ENCODE measurements at regions not wholly inside any gene's neighbourhood (a gene's known extent, or its start where the extent isn't known, plus 50 kb on each side); places are given as distances from the start of the nearest gene placed in this dataset.
A peak's percentile ranks its signal among the peaks of the same experiment; 100 is the strongest.
"Not testable (repeated sequence)": the region's sequence is repeated elsewhere in the genome, so short reads cannot be mapped to it uniquely, and the experiment has no call there.

DNA sequence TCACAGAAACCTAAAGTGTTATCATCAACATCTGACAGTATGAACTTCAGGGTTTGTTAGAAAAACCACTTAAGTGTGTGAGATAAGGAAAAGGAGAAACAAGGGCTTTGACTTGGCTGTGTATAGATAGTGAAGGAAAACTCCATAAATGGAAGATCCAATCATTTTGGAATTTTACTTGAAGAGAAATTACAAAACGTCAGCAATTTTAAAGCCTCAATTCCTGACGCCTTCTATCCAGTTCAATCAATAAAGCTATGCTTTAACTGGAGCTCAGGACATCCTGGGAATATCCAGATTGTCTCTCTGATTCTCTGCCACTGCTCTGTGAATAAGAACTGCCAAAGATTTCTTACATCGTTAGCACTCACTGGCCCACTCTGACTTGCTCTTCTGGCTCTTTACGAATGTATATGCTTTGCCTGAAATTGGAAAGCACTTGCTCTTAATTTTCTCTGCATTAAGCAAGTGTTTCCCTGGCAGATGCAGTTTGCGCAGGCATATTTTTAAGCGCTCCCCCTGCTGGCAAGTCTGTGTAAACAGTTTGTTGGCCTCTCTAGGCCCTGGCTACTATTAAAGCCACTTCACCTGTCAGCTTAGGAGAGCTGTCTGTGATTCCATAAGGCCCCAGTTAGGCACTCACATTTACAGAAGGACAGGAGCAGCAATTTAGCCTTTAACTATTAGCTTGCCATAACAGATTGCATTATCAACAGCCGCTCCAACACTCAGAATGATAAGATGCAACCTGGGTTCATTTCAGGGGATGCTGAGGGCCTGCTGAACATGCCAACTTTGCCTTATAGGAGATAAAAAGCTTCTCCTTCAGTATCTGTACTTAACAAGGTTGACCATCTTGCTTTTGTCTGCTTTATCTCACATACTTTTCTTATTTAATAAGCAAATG is 251.4 kb upstream of the DDX53 start:
- peak; percentile 31 for DNase-seq (ENCODE audit: extremely low read depth, low read depth, low spot score)

DNA sequence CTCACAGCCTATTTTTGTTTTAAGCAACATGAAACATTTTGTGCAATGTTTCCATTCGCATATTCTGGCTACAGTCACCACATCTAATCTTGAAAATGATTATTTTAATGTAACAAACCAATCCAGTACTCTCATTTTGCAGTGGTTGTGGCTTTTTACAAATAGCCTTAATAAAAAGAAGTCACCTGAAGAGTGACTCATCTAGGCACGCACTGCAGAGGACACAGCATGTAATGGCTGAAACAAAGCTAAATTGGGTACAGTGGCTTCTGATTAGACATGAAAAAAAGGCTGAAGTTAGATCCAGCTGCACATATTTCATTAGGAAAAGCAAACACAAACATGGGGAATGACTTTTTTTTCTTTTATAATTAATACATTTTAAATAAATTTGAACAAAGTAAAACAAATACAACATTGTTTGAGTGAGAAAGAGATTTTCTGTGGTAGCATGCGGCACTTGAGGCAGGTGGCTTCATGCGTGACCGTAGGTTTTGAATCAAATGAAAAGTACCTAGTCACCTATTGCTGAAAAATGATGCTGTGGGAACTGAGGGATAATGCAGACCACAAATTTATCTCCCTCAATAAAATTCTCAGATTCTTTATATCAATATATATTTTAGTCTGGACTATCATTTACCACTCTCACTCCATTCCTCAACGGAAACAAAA is 240.8 kb upstream of the DDX53 start:
- no peak for DNase-seq (ENCODE audit: extremely low read depth, low read depth, low spot score)

DNA sequence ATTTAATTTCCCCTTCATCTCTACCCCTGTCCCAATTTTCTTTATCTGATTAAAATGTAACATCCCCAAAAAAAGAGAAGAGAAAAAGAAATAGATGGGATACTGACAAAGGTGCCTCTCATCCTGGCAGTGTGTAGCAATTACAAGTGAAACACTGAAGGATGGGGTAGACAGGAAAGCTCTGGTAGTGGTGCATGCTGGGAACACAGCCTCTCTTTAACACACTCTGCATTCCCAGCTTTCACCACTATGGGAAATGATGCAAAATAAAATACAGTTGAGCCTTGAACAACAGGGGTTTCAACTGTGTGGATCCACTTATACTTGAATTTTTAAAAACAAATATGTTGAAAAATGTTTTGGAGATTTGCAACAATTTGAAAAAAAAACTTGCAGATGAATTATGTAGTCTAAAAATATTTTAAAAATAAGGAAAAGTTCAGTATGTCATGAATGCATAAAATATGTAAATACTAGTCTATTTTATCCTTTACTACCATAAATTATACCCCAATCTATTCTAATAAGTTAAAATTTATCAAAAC is 239.2 kb upstream of the DDX53 start:
- no peak for DNase-seq (ENCODE audit: extremely low read depth, low read depth, low spot score)

DNA sequence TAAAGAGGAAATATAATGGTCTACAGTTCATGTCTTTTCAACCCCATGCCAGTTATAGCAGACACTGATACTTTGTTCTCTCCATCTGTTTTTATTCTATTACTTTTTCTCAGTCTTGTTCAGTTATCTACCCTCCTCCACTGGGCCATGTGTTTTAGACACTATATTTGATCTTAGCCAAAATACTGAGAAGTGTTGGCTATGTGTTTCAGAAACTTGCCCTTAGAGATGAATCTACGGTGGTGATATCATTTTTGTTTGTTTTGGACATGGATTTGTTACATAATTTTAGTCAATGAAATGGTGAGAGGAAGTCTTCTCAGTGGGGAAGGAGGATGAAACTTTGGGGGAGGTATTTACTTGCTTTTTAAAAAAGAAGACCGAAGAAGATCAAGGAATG is 211.5 kb upstream of the DDX53 start:
- no peak for DNase-seq (ENCODE audit: extremely low read depth, low read depth, low spot score)

- no peak for DNase-seq (ENCODE audit: extremely low read depth, low read depth, low spot score)
Observed at GRCh38 chrX:22795671-22796070, 204.1 kb upstream of the DDX53 start.

GRCh38 chrX:22800360-22800759 is 199.4 kb upstream of the DDX53 start:
- peak; percentile 2 for DNase-seq (ENCODE audit: extremely low read depth, low read depth, low spot score)

DNA sequence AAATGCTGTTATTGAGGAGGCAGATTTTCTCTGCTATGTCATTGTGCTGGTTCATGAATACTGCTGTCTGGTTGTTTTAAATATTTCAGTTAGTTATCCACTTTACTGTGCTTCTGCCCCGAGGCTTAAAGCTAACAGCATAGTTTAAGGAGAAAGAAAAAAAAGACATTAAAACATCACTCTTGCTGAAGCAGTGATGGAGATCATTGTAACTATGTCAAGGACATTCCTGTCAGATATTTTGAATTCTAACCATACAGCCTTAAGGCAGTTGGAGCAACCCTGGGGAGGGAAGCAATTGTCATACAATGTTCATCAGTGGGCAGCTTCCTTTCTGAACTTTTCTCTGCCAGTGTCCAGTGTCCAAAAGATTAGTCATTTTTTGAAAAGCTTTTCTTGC is 199.0 kb upstream of the DDX53 start:
- no peak for DNase-seq (ENCODE audit: extremely low read depth, low read depth, low spot score)

DNA sequence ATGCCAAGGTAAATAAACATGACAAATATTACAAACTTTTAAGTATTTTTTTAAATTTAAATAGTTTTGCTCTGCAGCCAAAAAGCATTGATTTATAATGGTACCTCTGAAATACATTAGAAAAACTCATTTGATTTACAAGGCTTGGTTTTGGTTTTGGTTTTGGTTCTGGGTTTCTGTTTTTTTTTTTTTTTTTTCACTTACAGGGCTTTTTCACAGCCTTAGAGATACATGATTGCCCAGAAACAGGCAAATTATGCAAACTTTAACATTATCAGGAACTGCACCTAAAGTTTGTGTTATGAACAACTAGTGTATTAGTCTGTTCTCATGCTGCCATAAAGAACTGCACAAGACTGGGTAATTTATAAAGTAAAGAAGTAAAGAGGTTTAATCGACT is 196.4 kb upstream of the DDX53 start:
- DNase-seq (ENCODE audit: extremely low read depth, low read depth, low spot score) = no peak

- DNase-seq (ENCODE audit: extremely low read depth, low read depth, low spot score) = no peak
Observed at GRCh38 chrX:22810876-22811275, 188.9 kb upstream of the DDX53 start.

GRCh38 chrX:22818061-22818460 is 181.7 kb upstream of the DDX53 start:
- DNase-seq (ENCODE audit: extremely low read depth, low read depth, low spot score) = no peak

DNA sequence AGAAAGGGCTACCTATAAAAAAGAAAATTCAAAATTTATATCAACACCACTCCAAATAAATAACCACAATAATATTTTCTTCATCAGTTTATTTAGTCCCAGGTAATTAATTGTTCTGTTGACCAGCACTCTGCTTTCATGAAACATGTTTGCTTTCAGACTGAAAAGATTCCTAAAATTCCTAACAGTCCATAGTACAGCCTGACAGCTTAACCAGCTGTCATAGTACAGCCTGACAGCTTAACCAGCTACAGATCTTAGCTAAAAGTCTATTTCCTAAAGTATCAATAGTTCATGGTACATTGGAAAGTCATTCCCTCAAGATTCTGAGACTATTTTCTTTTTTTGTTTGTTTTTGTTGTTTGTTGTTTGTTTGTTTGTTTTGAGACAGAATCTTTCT is 144.1 kb upstream of the DDX53 start:
- DNase-seq (ENCODE audit: extremely low read depth, low read depth, low spot score) = no peak

DNA sequence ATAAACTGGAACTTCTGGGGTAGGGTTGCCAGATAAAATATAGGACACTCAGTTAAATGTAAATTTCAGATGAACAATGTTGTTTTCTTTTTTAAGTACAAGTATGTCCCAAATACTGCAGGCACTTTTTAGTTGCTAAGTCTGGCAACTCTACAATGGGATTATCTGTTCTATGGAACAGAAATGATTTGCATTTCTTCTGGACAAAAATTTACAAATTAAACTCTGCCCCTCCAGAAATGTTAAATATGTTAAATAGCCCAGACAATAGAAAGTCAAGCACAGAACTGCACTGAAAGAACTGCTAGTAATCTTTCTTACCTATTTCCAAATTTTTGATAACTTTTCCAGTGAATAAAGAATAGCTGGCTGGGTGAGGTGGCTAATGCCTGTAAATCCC is 140.1 kb upstream of the DDX53 start:
- no peak for DNase-seq (ENCODE audit: extremely low read depth, low read depth, low spot score)

- not testable (repeated sequence) for DNase-seq (ENCODE audit: extremely low read depth, low read depth, low spot score)
Observed at GRCh38 chrX:22866801-22867200, 133.0 kb upstream of the DDX53 start.

DNA sequence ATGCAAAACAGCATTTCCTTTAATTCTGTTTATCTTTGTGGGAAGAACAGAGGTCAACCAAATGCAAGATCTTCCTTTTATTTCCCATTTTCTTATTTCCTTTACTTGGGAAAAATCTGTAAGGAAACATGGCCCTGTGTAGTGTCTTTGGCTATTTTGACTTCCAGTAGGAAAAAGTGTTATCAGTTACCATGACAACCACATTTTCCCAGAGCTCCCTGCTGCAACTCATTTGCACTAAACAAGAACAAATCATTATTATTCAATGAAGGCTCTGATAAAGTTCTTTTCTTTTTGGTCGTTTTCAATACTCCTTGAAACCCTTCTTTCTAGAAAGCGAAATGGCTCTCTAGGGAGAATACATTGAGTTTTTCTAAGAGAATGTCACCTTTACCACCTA is 117.2 kb upstream of the DDX53 start:
- DNase-seq (ENCODE audit: extremely low read depth, low read depth, low spot score) = no peak

- peak; percentile 10 for DNase-seq (ENCODE audit: extremely low read depth, low read depth, low spot score)
Observed at GRCh38 chrX:22889819-22890218, 109.9 kb upstream of the DDX53 start.

- DNase-seq (ENCODE audit: extremely low read depth, low read depth, low spot score) = no peak
Observed at GRCh38 chrX:22912616-22913015, 87.1 kb upstream of the DDX53 start.

DNA sequence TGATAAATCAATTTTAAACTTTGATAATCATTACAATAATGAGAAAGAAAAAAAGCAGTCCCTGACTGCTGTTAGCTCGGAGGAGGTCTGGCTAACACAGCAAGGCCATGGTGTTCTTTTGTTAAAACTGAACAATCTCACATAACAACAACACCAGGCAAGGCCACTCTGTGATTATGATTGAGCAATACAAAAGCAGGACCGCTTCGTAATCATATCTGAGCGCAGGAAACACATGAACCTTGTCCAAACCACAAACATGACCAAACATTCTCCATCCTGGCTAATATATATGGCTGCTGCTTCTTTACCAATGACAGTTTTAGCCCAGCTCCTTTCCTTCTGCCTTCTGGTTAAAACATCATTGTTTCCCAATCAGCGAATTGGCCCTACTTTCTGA is 76.8 kb upstream of the DDX53 start:
- DNase-seq (ENCODE audit: extremely low read depth, low read depth, low spot score) = no peak

DNA sequence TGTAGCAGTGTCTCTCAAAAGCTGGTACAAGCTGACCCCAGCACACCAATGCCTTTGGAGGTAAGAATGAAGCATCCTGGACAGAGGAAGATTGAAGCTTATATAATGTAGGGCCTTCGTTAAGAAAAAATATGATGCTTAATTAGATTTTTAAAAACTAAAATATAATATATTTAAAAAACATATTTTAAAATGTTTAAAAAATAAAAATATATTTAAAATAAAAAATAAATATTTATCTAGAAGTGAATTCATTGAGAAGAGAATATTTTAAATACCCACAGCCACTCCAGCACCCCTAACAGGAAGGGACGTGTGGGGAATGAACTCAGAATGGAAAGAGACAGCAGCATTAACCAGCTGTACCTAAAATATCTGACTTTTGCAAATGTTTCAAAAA is 65.1 kb upstream of the DDX53 start:
- DNase-seq (ENCODE audit: extremely low read depth, low read depth, low spot score) = no peak

DNA sequence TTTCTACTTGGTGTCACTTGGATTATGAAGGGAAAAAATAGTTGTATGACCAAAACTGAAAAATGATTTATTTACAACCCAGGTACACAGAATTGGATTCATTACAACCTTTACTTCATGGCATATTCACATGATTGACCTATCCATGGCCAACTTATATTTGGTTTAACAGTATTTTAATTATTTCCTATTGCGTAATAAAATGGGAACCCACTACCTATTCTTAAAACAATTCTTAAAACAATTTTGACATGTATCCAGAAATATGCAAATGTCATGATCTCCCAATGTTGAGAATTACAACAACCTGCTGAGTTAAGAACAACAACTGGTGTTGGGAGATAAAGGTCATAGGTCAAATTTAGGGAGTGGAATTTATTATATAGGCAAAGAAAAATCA is 54.8 kb upstream of the DDX53 start:
- no peak for DNase-seq (ENCODE audit: extremely low read depth, low read depth, low spot score)

Measured in glomerular endothelial cell (primary cell).